T-helper 2 cell treated with Interferon-gamma antibody and Interleukin-4, amounts not matched to agents 100 ng/mL and 5 ng/mL, for 36 hours (primary cell): ENCODE measurements at regions not wholly inside any gene's neighbourhood (a gene's known extent, or its start where the extent isn't known, plus 50 kb on each side); places are given as distances from the start of the nearest gene placed in this dataset.
"Not testable (repeated sequence)": the region's sequence is repeated elsewhere in the genome, so short reads cannot be mapped to it uniquely, and the experiment has no call there.

ENCODE experiments used
- intact Hi-C: fragments of 100-400 bp; cut with micrococcal nuclease; formaldehyde crosslinking; loops from one replicate; pipeline ENCODE4 v1.15.1; 2023

GRCh38 chr2:111495636-111496035, 374.9 kb downstream of the BCL2L11 start:
- intact Hi-C loops, result not testable (repeated sequence)

- intact Hi-C loops, result not testable (repeated sequence)
These were observed 375.5 kb downstream of the BCL2L11 start for GRCh38 chr2:111496176-111496575.

GRCh38 chr2:111496860-111497259, 376.1 kb downstream of the BCL2L11 start:
- intact Hi-C loops, result not testable (repeated sequence)

- intact Hi-C loops, result not testable (repeated sequence)
These were observed 376.6 kb downstream of the BCL2L11 start for GRCh38 chr2:111497270-111497669.

DNA sequence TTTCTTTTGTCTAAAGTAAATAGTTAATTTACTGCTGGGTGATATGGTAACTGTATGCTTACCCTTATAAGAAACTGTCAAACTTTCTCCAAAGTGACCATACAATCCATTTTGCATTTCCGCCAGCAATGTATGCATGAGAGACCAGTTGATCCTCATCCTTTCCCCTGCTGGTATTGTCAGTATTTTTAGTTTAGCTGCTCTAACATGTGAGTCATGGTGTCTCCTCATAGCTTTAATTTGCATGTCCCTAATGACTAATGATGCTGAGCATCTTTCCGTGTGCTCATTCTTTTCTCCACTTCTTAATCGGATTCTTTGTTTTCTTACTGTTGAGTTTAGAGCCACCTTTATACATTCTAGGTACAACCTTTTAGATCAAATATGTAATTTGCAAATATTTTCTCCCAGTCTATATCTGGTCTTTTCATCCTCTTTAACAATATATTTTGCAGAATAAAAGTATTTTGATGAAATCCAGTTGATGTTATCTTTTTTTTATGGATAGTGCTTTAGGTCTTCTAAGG, 379.9 kb downstream of the BCL2L11 start:
- intact Hi-C loops, result not testable (repeated sequence)

GRCh38 chr2:111503844-111504570, 380.0 kb downstream of the ANAPC1 start:
- intact Hi-C loops, result not testable (repeated sequence)

DNA sequence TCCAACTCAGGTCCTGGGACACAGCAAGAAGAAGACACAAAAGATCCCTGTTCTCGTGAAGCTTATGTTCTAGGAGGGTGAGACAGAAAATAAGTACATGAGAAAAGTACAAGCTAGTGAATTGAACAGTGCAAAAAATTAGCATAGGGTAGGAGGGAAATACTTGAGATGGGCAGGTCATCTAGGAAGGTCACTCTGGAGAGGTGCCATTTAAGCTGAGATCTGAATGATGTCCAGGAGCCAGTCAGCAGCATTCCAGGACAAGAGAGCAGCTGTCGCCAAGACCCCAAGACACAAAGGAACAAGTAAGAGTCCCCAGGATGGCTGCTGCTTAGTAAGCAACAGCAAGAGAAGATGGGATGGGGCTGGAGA, 379.4 kb downstream of the ANAPC1 start:
- intact Hi-C loops, result not testable (repeated sequence)

DNA sequence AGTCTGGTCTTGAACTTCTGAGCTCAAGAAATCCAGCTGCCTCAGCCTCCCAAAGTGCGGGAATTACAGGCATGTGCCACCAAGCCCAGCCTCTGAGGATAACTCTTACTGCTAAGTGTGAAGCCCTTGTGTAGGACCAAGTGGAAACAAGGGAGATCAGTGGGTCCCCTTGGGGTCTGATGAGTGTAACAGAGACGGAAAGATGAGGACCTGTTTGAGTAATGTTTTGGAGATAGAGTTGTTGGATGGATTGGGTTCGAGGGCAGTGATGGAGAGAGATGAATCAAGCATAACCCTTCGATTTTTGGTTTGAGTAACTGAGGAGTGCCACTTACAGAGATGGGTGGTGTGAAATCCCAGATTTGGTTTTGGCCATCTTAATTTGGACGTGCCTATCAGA, 378.7 kb downstream of the ANAPC1 start:
- intact Hi-C loops, result not testable (repeated sequence)

DNA sequence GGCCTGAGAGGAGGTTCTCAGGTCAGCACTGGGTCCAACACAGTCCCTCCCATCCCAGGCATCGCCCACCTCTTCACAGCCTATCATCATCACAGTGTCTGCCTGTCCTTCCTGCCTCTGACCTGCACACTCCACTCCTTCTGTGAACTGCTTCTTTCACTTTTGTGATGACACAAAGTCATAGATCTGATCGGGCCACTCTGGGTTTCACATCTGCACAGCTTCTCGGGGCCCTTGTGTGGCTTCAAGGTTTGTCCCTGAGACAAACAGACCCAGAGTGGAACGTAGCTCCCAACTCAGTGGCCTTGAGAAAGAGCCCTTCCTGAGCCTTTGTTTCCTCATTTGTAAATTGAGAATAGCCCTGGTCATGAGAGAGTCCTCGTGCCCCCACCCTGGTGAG, 377.1 kb downstream of the ANAPC1 start:
- intact Hi-C loops, result not testable (repeated sequence)

- intact Hi-C loops, result not testable (repeated sequence)
These were observed 374.6 kb downstream of the ANAPC1 start for GRCh38 chr2:111509225-111509869.

DNA sequence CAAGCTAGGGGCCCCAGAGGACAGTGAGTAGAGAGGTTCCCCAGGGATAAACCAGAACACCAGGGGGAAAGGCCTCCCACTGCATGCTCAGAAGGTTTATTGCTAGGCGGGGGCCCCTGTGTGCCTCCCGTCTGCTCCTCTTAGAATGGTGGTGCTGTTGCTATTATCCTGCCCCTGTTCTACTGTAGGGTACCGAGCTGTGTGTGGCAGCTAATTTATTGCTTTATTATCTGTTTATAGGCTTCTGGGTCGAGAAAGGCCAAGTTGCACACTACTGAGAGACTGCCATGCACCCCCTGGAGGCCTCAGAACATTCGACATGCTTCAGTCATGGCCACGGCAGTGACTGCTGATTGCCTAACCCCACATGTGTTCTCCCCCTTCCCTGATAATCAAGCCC, 373.6 kb downstream of the ANAPC1 start:
- intact Hi-C loops, result not testable (repeated sequence)

- intact Hi-C loops, result not testable (repeated sequence)
These were observed 372.9 kb downstream of the ANAPC1 start for GRCh38 chr2:111511062-111511461.

GRCh38 chr2:111512378-111512777, 371.6 kb downstream of the ANAPC1 start:
- intact Hi-C loops, result not testable (repeated sequence)

- intact Hi-C loops, result not testable (repeated sequence)
These were observed 369.9 kb downstream of the ANAPC1 start for GRCh38 chr2:111514138-111514537.

DNA sequence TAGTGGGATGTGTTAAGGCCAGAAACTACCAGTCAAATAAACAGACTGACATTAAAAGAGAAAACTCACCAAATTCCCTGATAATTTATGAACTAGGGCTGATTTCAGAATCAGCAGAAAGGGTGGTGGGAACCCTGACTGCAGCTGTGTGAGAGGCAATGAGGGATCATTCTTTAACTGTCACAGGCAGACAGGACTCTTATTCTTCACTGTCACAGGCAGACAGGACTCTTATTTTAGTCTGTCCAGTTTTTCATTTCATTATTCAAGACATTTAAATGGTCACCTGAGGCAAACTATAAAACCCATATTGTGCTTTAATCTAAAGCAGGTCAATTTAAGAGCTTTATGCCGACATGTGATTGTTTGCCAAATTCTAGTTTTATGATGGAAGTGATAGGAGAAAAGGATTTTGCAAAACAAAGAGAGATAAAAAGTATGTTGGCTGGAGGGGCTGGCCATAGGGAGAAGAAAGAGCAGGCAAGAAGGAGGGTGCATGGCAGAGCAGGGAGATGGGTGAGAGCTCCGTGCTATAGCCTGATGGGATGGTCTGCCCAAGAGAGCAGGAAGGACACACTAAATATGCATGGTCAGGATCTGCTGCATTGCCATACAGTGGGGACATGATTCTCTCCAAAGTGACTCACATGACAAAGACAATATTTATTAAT, 366.8 kb downstream of the ANAPC1 start:
- intact Hi-C loops, result not testable (repeated sequence)

DNA sequence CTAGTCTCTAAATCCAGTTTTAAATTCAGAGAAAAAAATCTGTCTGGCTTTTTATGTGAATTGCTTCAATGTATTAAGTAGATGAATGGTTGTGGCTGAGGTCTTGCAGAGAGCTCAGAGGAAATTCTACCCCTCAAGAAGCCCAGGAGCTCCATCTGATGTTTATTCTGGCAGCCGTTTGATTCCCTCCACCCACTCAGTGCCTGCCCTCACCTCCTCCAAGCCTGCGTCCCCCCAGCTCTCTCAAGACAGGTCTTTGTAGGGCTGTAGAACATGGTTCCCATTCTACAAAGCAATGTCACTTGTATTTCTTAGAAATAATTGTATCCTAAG, 366.3 kb downstream of the ANAPC1 start:
- intact Hi-C loops, result not testable (repeated sequence)

DNA sequence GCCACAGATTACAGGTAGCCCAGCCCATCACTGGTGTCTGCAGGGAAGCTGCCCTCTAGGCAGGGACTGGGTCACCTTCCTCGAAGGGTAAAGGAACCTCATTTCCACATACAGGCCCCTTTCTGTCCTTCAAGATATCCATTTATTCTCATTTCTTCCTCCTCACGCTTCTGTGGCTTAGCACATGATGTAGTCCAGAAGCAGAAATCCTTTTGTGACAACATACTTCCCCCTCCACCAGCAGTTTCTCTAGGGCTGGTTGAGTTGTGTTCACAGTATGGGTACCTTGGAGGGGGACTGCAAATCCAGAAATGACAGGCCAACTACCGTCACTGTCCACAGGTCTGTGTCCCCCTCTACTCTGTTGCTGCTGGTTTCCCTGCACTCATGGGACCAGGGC, 364.9 kb downstream of the ANAPC1 start:
- intact Hi-C loops, result no loop called here

DNA sequence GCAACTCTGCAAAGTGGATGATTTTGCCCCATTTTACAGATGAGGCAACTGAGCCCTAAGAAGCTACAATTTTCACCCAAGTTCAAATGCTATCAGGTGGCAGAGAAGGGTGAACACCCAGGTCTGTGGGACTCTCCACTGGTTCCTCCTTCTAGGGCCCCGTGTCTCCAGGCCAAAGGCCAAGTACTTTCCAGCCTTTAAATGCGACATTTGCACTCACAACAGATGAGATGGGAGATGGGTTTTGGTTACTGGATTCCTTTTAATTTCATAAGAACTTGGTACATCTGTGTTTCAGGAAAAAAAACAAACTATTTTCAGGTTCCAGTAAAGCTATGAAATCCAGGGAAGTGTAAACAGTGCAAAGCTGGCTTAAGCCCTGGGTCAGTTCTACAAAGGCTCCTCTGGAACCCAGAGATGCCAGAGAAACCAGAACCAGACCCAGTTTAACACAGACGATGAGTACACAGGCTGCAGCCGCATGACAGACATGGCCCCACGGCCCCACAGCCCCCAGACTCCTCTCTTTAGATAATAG, 361.7 kb downstream of the ANAPC1 start:
- intact Hi-C loops, result no loop called here

GRCh38 chr2:111523009-111523408, 361.0 kb downstream of the ANAPC1 start:
- intact Hi-C loops, result no loop called here

DNA sequence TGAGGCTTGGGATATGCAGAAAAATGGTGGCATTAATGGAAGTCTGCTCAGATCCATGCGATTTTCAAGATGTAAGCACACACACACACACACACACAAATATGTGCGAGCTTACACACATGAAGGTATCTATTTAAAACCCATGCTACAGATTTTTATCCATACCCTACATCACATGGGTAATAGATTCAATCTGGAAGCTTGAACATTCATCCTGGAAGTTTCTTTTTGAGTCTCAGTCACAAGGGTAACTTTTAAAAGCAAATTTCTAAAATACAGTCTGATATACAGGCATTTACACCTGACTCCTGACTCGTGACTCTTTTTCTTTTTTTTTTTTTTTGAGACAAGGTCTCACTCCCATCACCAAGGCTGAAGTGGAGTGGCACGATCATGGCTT, 359.0 kb downstream of the ANAPC1 start:
- intact Hi-C loops, result not testable (repeated sequence)

DNA sequence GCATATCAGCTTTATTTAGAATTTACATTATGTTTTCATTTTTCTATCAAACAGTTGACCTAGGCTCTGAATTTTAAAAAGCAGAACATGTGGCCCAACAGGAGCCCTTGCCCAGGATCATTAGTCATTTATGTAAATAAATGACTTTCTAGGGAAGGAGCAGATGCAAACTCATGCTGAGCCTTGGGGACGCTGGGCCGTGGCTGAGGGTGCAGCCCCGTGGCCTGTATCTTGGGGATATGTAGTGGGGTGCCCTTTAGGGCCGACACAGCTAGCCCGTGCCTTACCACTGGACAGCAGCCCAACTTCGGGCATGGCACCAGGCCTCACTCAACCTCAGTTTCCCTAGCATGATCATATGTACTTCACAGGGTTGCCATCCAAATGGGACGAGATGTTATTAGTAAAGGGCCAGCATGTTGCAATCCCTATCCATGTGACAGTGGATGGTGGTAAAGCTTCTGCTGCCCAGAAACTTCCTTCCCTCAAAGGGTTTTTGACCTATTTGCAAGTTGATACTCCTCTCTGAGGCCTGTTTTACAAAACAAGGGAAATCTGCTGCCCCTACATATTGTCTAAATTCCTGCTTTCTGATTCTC, 357.9 kb downstream of the ANAPC1 start:
- intact Hi-C loops, result not testable (repeated sequence)
